Fibroblast of lung (primary cell): ENCODE measurements at regions not wholly inside any gene's neighbourhood (a gene's known extent, or its start where the extent isn't known, plus 50 kb on each side); places are given as distances from the start of the nearest gene placed in this dataset.

Source experiments
- DNase-seq, 2 donors: peaks; one replicate each; pipeline versions ENCODE4 v3.0.0 to v3.0.0-alpha.2; 2010; ENCODE audit warnings: low read depth in 2 of 2
- H2AFZ ChIP-seq: 2 replicates; pipeline ENCODE4 v1.5.1; 2012; ENCODE audit warnings: low read length, control low read depth, inconsistent platforms
- H3K27ac ChIP-seq: 2 replicates; pipeline ENCODE4 v1.5.1; 2011; ENCODE audit warnings: low read length, control low read depth; ENCODE audit not compliant: insufficient read depth
- H3K27me3 ChIP-seq: 2 replicates; pipeline ENCODE4 v1.5.1; 2011; ENCODE audit warnings: mild to moderate bottlenecking, low read length; ENCODE audit not compliant: control insufficient read depth, insufficient read depth
- H3K36me3 ChIP-seq: 2 replicates; pipeline ENCODE4 v1.5.1; 2011; ENCODE audit warnings: low read length; ENCODE audit not compliant: control insufficient read depth, insufficient read depth
- H3K4me1 ChIP-seq: 2 replicates; pipeline ENCODE4 v1.5.1; 2011; ENCODE audit warnings: low read length; ENCODE audit not compliant: control insufficient read depth, insufficient read depth; ENCODE audit errors: extremely low read depth
- H3K4me2 ChIP-seq: 2 replicates; pipeline ENCODE4 v1.5.1; 2011; ENCODE audit warnings: low read length, control low read depth; ENCODE audit not compliant: insufficient read depth; ENCODE audit errors: extremely low read depth
- H3K4me3 ChIP-seq, 4 experiments: fragments of 200-600 bp in 1 of 4; sonication (generic) in 1 of 4; replicated peaks in 1 of 4; 2 replicates each; pipeline ENCODE4 v1.5.1; 2011 to 2016; ENCODE audit warnings: low read length in 4 of 4, low read depth in 3 of 4, mild to moderate bottlenecking in 3 of 4, control low read depth in 2 of 4, inconsistent platforms in 1 of 4, mixed read lengths in 1 of 4; ENCODE audit not compliant: insufficient read depth in 1 of 4; ENCODE audit errors: control extremely low read depth in 1 of 4
- H3K79me2 ChIP-seq: 2 replicates; pipeline ENCODE4 v1.5.1; 2012; ENCODE audit warnings: mild to moderate bottlenecking, low read length, inconsistent platforms; ENCODE audit not compliant: control insufficient read depth, insufficient read depth
- H3K9ac ChIP-seq: 2 replicates; pipeline ENCODE4 v1.5.1; 2011; ENCODE audit warnings: mild to moderate bottlenecking, low read length, control low read depth; ENCODE audit not compliant: insufficient read depth
- H3K9me3 ChIP-seq: 2 replicates; pipeline ENCODE4 v1.5.1; 2012; ENCODE audit warnings: low read depth, low read length; ENCODE audit not compliant: control insufficient read depth, insufficient read depth
- H4K20me1 ChIP-seq: 2 replicates; pipeline ENCODE4 v1.5.1; 2011; ENCODE audit warnings: low read length; ENCODE audit not compliant: control insufficient read depth, insufficient read depth; ENCODE audit errors: extremely low read depth
- EZH2 ChIP-seq: IDR thresholded peaks from 2 replicates; pipeline ENCODE4 v1.5.1; 2012; ENCODE audit warnings: low read length, control low read depth, mild to moderate bottlenecking; ENCODE audit errors: missing control alignments
- TF ChIP-seq, protein P1 (sequence below), 2 donors: IDR thresholded peaks in 1 of 2; conservative IDR thresholded peaks in 1 of 2; 1 replicate in 1 of 2; 2 replicates in 1 of 2; pipeline ENCODE4 v1.5.1; 2011 to 2012; ENCODE audit warnings: low read length in 2 of 2, control low read depth in 1 of 2, inconsistent platforms in 1 of 2, low read depth in 1 of 2, mild to moderate bottlenecking in 1 of 2

GRCh38 chr18:57855551-57855950 lies 52.4 kb upstream of the ATP8B1 start:
- H3K79me2 ChIP-seq: no peaks in the 10 kb centered on the region
- no peaks in the 10 kb centered on the region for H3K4me1 ChIP-seq
- no peaks in the 10 kb centered on the region for H4K20me1 ChIP-seq
- TF ChIP-seq EZH2: no peak
- TF ChIP-seq, protein P1, sequence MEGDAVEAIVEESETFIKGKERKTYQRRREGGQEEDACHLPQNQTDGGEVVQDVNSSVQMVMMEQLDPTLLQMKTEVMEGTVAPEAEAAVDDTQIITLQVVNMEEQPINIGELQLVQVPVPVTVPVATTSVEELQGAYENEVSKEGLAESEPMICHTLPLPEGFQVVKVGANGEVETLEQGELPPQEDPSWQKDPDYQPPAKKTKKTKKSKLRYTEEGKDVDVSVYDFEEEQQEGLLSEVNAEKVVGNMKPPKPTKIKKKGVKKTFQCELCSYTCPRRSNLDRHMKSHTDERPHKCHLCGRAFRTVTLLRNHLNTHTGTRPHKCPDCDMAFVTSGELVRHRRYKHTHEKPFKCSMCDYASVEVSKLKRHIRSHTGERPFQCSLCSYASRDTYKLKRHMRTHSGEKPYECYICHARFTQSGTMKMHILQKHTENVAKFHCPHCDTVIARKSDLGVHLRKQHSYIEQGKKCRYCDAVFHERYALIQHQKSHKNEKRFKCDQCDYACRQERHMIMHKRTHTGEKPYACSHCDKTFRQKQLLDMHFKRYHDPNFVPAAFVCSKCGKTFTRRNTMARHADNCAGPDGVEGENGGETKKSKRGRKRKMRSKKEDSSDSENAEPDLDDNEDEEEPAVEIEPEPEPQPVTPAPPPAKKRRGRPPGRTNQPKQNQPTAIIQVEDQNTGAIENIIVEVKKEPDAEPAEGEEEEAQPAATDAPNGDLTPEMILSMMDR (conservative IDR thresholded peaks at IDR 0.05 in 1 of 2, IDR thresholded peaks at IDR 0.05 in 1 of 2; ENCODE audit: low read depth in 1 of 2, low read length in 2 of 2): no peak
- no peak overlapping the region for H3K9ac ChIP-seq
- no peaks in the 10 kb centered on the region for H3K36me3 ChIP-seq
- DNase-seq: no peak
- H3K9me3 ChIP-seq: no peaks in the 10 kb centered on the region
- H2AFZ ChIP-seq: no peak overlapping the region
- H3K4me3 ChIP-seq: no peak overlapping the region
- H3K27me3 ChIP-seq: no peaks in the 10 kb centered on the region
- no peak overlapping the region for H3K4me2 ChIP-seq
- no peak overlapping the region for H3K27ac ChIP-seq

GRCh38 chr18:57854726-57855125 lies 51.6 kb upstream of the ATP8B1 start:
- Histone ChIP-seq H3K9me3 (no peaks in the 10 kb centered on the region), H3K9ac (no peak overlapping the region), H3K4me2 (no peak overlapping the region), H3K27me3 (no peaks in the 10 kb centered on the region), H4K20me1 (no peaks in the 10 kb centered on the region), H3K4me3 (no peak overlapping the region), H3K27ac (no peak overlapping the region), H3K4me1 (no peaks in the 10 kb centered on the region), H2AFZ (no peak overlapping the region), H3K79me2 (no peaks in the 10 kb centered on the region), H3K36me3 (no peaks in the 10 kb centered on the region)
- TF ChIP-seq EZH2: no peak
- TF ChIP-seq, protein P1 (conservative IDR thresholded peaks at IDR 0.05 in 1 of 2, IDR thresholded peaks at IDR 0.05 in 1 of 2; ENCODE audit: low read depth in 1 of 2, low read length in 2 of 2): no peak
- DNase-seq: peak in 1 of 2 donors; percentile 65

DNA sequence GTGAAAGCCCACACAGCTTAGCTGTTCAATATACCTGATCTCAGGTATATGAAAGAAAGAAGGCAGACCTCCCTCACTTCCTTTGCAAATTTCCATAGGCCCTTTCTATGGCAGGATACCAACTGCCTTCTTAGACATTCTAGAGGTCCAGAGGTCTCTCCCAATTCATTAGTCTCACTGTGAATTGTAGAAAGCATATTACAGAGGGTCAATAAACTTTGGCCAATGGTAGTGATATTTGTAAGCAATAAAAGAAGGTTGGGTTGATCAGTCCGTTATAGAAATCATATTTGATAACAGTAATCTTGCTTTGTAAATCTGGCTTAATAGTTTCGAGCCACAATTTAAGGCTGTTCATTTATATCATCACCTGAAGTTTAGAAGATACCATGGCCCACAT lies 50.7 kb upstream of the ATP8B1 start:
- Histone ChIP-seq H3K27me3 (no peaks in the 10 kb centered on the region), H3K9ac (no peak overlapping the region), H3K4me3 (no peak overlapping the region), H4K20me1 (no peaks in the 10 kb centered on the region), H3K4me2 (no peak overlapping the region), H3K36me3 (no peaks in the 10 kb centered on the region), H3K79me2 (no peaks in the 10 kb centered on the region), H3K27ac (no peak overlapping the region), H2AFZ (no peak overlapping the region), H3K9me3 (no peaks in the 10 kb centered on the region), H3K4me1 (no peaks in the 10 kb centered on the region)
- DNase-seq: no peak
- TF ChIP-seq EZH2: no peak
- TF ChIP-seq, protein P1 (conservative IDR thresholded peaks at IDR 0.05 in 1 of 2, IDR thresholded peaks at IDR 0.05 in 1 of 2; ENCODE audit: low read depth in 1 of 2, low read length in 2 of 2): no peak
